ENCODE measurements at regions not wholly inside any gene's neighbourhood (a gene's known extent, or its start where the extent isn't known, plus 50 kb on each side); places are given as distances from the start of the nearest gene placed in this dataset.

GRCh38 chr11:129265125-129265788 lies 73.1 kb upstream of the ARHGAP32 start:
- TF ChIP-seq EZH2 (IDR thresholded peaks at IDR 0.05; ENCODE audit: low read length, unreplicated experiment) (no peak), CTCF (conservative IDR thresholded peaks at IDR 0.05; ENCODE audit: low read depth, low read length) (no peak), EZH2phosphoT487 (IDR thresholded peaks at IDR 0.05; ENCODE audit: borderline replicate concordance, low read length) (no peak)

Measured in PC-3 (cell line).